ENCODE measurements at regions not wholly inside any gene's neighbourhood (a gene's known extent, or its start where the extent isn't known, plus 50 kb on each side); places are given as distances from the start of the nearest gene placed in this dataset.

- TF ChIP-seq, protein P1, sequence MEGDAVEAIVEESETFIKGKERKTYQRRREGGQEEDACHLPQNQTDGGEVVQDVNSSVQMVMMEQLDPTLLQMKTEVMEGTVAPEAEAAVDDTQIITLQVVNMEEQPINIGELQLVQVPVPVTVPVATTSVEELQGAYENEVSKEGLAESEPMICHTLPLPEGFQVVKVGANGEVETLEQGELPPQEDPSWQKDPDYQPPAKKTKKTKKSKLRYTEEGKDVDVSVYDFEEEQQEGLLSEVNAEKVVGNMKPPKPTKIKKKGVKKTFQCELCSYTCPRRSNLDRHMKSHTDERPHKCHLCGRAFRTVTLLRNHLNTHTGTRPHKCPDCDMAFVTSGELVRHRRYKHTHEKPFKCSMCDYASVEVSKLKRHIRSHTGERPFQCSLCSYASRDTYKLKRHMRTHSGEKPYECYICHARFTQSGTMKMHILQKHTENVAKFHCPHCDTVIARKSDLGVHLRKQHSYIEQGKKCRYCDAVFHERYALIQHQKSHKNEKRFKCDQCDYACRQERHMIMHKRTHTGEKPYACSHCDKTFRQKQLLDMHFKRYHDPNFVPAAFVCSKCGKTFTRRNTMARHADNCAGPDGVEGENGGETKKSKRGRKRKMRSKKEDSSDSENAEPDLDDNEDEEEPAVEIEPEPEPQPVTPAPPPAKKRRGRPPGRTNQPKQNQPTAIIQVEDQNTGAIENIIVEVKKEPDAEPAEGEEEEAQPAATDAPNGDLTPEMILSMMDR (tag by site-specific recombination; IDR thresholded peaks at IDR 0.05): no peak
- TF ChIP-seq ZNF416 (tag by site-specific recombination; IDR thresholded peaks at IDR 0.05) (no peak), ZNF707 (tag by site-specific recombination; IDR thresholded peaks at IDR 0.05) (no peak), SETDB1 (IDR thresholded peaks at IDR 0.05; ENCODE audit: insufficient read length, low read length) (no peak), MYNN (tag by site-specific recombination; IDR thresholded peaks at IDR 0.05; ENCODE audit: borderline replicate concordance) (no peak)
Measured at GRCh38 chr10:108801775-108802517, 1121.4 kb downstream of the XPNPEP1 start.
